ENCODE measurements at regions not wholly inside any gene's neighbourhood (a gene's known extent, or its start where the extent isn't known, plus 50 kb on each side); places are given as distances from the start of the nearest gene placed in this dataset.

DNA sequence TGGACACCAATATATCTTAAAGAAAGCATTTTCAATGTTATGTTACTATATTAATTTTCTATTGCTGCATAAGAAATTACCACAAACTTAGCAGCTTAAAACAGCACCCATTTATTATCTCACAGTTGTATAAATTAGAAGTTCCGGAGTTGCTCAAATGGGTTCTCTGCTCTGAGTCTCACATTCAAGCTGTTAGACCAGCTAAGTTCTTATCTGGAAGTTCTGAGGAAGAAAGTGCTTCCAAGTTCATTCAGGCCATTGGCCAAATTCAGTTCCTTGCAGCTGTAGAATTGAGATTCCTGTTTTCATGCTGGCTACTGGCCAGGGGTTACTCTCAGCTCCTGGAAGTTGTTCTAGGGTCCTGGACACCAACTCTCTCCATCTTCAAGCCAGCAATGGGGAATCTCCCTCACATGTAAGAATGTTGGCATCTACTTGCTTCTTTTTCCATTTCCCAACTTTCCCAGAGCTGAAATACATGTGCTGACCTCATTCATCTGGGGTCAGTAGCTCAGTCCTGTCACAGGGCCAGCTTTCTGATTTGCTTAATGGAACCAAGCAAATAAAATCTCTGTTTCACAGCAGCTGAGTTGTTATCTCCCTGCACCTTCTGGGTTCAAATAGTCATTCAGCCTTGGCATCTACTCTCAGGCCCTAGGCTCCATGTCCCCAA is 99.6 kb upstream of the INTU start:
- no peak for DNase-seq (ENCODE audit: low read depth)

DNA sequence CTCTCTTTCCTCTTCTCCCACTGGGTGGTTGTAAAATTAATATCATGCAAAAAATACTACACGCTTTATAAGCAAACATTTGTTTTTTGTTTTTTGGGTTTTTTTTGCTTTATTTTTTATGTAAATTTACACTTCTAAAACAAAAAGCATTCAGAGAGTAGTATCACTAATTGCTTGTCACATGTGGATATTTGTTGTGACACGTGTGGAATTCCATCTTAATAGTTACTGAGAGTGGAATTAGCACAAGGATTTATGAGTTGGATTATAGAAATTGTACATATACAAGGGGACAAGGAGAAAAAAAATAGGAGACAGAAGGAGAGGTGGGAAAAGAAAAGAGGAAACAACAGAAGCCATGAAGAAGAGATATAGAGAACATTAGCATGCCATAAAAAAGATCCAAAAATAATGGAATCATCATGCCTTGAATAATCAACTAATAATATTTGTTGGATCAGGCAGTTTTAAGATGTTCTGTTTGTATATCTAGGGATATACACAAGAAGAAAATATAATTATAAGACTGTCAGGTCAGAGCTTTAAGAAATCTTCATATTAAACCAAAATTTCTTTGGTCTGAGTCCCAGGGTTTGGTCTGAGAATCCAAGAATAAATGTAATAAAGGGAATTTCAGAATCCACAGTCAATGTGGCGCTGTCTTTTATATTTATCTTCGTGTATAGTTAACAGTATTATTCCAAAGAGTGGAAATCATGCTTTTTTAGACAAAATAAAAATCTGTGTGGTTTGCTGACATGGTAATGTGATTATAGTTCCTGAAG is 98.5 kb upstream of the INTU start:
- DNase-seq (ENCODE audit: low read depth), result no peak

DNA sequence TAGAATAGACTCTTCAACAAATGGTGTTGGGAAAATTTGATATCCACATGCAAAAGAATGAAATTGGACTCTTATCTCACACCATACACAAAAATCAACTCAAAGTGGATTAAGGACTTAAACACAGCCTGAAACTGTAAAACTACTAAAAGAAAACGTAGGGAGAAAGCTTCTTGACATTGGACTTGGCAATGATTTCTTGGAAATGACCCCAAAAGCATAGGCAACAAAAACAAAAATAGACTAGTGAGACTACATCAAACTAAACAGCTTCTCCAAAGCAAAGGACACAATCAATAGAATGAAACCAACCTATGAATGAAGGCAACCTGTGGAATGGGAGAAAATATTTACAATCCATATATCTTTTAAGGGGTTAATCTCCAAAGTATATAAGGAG is 94.7 kb upstream of the INTU start:
- no peak for DNase-seq (ENCODE audit: low read depth)

DNA sequence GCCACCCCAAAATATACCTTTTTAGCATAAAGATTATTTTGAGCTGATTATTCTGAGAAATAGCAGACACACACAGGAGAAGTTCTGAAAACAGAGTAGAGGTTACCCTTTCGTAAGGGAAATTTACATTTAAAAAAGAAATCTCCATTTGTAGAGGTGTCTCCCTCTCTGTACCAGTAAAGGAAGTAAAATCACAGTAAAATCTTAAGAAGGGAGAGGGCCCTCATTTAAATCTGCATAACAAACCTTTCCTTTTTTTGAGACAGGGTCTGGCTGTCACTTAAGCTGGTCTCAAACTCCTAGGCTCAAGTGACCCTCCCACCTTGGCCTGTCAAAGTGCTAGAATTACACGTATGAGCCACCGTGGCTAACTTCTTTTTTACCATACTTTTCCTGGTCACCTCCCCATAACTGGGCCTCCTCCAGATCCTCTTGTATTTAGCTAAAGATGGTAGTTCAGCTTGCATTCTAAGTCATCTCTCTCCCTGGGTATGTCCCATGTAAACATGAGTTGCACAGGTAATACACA is 92.2 kb upstream of the INTU start:
- DNase-seq (ENCODE audit: low read depth), result no peak

DNA sequence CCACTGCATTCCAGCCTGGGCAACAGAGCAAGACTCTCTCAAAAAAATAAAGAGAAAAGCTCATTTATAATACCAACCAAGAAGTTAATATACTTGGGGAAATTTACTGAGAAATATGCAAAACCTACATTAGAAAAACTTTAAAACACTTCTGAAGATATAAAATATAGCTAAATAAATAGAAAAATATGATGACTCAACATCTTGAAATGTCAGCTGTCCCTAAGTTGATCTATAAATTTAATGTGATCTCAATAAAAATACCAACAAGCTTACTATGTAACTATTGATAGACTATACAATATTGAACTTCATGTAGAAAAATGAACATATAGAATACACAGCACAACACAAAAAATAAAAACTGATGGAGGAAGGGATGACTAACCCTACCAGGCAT is 87.5 kb upstream of the INTU start:
- no peak for DNase-seq (ENCODE audit: low read depth)

DNA sequence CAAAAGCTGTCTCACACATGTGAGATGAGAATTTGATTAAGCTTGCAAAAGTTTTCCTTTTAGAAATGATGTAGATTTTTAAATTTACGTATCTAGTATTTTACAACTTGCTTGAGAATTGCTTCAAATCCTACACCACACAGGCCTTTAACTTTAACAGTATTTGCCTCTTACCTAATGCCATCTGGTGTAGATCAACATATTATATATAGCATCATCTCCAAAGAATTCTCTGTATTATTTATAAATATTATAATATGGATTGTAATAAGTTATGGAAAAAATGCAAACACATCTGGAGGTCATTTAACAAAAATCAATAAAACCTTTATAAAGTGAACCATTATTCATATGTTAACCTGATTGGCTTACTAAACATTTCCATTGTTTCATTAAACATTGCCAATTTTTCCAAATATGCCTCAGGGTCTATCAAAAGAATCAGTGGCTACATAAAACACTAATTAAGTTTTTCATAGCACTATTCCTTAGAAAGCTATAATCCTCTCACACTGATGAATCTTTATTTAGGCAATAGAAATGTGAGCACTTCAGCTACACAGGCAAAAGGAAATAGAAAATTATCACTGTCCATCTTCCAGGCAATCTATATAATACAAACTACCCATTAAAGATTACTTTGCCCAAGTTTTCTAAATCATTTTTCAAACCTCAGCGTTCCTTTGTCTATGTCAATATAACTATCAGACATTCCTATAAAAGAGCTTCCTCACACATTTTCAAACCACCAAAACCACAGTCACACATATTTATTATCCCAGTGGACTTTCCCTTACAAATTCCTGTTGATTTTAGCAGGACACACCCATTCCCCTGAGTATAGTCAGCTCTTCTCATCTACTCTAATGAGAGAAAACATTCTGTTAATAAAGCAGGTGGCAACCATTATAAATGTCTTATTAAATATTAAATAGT is 83.5 kb upstream of the INTU start:
- no peak for DNase-seq (ENCODE audit: low read depth)

DNA sequence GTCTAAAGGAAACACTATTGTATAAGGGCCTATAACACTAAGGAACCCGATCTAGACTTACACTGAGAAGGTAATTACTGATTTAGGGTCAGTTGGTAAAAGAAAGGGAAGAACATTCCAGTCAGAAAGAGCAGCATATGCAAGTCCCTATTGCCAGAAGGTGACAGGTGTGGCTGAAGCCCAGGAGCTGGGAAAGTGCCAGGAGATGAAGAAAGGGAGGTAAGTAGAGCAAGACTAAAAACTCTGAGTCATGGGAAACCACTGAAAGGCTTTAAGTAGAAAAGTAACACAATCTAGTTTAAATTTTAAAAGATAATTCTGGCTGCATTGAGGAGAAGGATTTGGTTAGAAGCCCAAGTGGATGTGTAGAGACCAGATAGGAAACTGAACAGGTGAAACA is 77.7 kb upstream of the INTU start:
- DNase-seq (ENCODE audit: low read depth), result no peak

DNA sequence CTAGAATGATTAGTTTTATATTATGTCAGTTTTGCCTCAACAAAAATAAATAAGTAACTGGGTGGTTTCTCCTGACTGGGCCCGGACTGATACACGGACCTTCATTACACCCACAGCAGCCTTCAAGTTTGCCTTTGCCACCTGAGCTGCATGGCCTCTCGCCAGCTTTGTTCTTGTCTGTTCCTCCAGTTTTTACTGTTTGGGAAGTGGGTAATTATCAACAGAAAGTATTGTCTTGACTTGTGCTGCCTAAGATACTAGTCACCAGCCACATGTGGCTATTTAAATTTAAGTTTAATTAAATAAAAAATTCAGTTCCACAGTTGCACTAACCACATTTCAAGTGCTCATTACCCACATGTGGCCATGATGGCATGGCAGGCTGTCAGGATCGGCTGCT is 74.7 kb upstream of the INTU start:
- DNase-seq (ENCODE audit: low read depth), result no peak

DNA sequence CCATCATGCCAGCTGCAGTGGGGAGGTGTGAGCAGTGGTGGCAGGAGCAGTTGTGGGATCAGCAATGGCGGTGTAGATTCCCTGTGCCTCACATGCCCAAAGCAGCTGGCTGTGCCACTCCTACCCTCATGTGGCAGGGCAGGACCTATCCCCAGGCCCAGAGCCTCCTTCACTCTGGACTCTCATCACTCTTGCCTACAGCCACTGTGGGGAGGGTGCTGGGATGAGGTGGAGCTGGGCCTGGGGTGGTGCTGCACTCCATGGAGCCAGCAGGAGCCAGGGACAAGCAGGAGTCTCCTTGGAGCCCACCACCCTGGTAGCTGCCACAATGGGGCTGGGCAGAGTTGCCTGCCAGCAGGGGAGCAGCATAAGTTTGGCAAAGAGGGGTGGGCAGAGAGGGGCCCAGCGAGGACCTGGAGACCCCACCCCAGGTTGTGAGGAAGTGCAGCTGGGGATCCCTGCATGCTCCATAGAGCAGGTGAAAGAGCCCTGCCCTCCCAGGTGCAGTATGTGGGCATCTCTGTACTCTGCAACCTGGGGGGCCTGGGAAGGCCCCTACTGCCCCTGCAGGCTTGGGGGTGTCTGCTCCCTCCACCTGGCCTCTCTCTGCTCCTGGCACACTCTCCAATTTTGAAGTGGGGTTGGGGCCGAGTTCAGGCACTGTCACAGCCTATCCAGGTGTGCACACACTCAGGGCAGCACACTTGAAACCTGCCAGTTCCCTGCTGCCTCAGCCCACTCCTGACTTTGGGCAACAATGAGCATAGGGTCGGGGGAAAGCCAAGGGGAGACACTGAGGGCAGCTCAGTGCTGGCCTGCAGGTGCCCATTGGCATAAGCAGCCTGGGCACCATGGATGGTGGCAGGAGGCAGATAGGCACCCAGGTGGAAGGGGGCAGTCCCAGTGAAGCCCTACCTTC is 74.0 kb upstream of the INTU start:
- no peak for DNase-seq (ENCODE audit: low read depth)

DNA sequence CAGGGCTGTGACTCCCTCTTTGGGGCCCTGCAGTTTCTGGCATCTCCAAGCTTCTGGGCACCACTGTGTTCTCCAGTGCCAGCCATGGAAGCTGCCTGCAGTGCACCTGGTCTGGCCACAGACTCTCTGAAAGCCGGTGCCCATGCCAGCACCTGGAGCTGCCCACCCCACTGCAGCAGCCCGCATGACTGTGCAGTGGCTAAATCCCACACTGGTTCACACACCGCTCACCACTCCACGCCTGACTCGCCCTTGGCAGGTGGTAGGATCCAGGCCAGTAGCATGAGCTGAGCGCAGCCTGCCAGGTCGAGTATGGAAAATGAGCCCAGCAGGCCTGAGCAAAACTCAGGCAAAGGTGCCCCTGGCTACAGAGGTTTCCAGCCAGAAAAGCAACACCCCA is 72.8 kb upstream of the INTU start:
- no peak for DNase-seq (ENCODE audit: low read depth)

DNA sequence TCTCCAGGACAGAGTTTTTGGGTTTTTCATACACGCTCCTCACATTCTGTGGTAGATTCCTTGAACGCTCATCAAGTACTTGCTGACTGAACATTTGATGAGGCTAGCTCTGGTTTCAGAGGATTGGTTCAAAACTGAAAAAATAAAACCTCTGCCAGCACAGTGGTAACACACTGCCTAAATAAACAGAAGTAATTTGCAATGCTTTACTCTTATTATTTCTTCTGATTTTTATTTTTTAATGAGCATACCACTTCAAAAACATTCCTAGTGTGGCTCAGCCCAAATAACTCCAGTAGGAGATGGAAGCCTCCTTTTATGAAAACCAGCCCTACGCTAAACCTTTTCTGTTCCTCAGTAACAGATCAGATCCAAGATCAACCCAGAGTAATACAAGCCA is 72.0 kb upstream of the INTU start:
- no peak for DNase-seq (ENCODE audit: low read depth)

DNA sequence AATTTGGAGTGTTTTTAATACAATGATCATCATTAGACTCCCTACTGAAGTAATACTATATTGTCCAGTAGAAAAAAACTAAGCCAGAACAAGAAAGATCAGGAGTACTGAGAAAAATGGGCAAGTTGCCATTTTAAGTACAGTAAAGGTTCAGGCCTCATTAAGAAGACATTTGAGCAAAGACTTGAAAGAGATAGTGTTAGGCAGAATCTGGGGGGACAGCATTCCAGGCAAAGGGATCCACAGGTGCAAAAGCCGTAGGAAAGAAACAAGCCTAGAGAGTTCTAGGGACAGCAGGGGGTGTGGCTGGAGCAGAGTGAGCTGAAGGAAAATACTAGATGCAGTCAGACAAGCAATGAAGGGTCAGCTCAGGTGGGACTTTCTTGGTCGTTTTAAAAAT is 58.1 kb upstream of the INTU start:
- no peak for DNase-seq (ENCODE audit: low read depth)

DNA sequence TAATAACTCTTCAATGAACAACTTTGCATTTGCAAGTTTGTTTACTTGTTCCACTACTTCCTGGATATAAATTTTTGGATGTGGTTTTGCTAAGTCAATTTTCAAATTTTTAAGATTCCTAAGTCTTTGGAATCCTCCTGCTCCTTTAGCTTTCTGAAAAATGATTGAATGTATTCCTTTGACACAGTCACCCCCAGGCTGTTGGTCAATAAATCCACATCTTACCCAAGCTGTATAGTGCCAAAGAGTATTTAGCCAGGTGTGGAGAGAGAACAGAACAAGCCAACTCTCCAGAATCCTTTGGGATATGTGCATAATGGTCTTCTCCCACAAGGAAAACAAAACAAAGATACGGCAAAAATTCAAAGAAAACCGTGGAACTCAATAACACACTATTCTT is 56.9 kb upstream of the INTU start:
- DNase-seq (ENCODE audit: low read depth), result no peak

DNA sequence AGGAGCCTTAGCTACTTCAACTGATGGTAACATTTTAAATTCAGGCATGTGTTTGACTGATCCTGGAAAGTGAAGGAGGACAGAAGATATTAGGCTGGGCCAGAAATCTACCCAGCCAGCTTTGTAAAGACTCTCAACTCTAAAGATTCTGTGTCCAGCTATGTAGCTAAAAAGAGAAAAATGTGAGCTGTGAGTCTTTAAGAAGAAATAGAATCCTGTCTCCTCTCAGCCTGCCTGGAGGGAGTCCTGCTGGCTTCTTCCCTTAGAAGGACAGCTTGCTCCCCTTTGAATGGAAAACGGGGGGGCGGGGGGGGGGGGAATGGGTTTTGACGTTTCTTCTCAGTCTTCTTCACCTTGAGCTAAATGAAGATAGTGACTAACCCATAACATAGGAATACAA is 54.3 kb upstream of the INTU start:
- DNase-seq (ENCODE audit: low read depth), result no peak

DNA sequence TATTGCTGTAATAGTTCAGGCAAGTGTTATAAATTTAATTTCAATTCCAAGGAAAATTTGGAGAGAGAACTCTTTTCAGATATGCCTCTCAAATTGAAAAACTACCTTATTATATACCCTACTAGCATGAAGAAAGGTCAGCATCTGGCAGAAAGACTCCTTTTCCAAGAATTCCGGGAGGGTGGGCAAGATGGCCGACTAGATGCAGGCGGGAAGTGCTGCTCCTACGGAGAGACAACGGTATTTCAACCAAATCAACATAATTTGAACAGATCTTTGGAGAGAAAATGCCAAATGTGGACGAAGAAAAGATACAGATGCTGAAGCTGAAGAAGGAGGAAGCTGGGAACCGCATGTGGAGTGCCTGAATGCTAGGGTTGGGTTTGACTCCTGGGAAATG is 53.8 kb upstream of the INTU start:
- DNase-seq (ENCODE audit: low read depth), result no peak

DNA sequence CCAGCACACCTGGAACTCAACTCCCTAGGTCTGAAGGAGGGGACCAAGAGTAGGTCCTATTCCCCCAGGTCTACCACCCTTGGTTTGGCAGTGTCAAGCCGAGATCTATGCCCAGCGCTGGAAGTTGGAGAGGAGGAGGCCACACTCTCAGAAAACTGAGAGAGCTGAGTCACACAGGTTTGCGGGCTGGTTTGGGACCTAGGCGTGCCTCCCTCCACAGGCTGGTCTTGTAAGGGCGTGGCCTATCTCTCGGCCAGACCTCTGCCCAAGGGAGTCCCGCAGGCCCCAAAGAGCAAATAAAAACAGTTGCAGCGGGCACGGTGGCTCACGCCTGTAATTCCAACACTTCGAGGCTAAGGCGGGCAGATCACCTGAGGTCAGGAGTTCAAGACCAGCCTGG is 52.9 kb upstream of the INTU start:
- DNase-seq (ENCODE audit: low read depth), result no peak

DNA sequence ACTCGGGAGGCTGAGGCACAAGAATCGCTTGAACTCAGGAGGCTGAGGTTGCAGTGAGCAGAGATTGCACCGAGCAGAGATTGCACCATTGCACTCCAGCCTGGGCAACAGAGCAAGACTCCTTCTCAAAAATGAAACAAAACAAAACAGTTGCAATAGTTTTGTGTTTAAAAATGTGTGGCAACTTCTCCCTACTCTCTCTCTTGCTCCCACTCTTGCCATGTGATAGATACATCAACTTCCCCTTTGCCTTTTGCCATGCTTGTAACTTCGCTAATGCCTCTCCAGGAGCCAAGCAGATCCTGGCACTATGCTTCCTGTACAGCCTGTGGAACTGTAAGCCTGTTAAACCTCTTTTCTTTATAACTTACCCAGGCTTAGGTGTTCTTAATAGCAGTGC is 52.5 kb upstream of the INTU start:
- no peak for DNase-seq (ENCODE audit: low read depth)

DNA sequence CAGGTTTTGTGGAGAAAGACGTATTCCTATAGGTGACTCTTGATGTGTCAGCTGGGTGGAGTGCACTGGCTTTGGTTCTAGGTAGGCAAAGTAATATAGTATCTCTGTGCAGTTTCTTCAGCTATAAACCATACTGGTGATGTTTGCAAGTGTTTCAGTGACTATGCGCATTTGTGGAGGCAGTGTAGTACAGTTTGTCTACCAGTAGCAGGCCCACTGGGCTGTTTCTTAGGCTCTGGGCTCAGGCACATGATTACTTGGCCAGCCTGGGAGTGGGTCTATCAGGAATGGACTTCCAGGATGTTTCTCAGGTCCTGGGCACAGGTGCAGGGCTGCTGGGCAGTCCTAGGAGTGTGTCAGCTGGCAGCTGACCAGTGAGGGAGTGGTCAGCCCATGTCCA is 51.9 kb upstream of the INTU start:
- DNase-seq (ENCODE audit: low read depth), result no peak

Data from activated T-cell treated with anti-CD3 and anti-CD28 coated beads for 24 hours (primary cell).